HCT116 (cell line): ENCODE measurements at regions not wholly inside any gene's neighbourhood (a gene's known extent, or its start where the extent isn't known, plus 50 kb on each side); places are given as distances from the start of the nearest gene placed in this dataset.

Experiments used
- EGR1 ChIP-seq: IDR thresholded peaks from 2 replicates; pipeline ENCODE4 v1.6.1; 2012; ENCODE audit warnings: low read depth
- EZH2 ChIP-seq: fragments of 200-600 bp; sonication (generic); IDR thresholded peaks from 2 replicates; pipeline ENCODE4 v1.6.1; 2017; ENCODE audit warnings: antibody characterized with exemption, mixed run types
- POLR2A ChIP-seq: IDR thresholded peaks from 2 replicates; pipeline ENCODE4 v1.7.0; 2011; ENCODE audit warnings: borderline replicate concordance; ENCODE audit not compliant: insufficient read depth, insufficient read length; ENCODE audit errors: extremely low read depth
- POLR2AphosphoS5 ChIP-seq: IDR thresholded peaks from 2 replicates; pipeline ENCODE4 v1.6.1; 2011; ENCODE audit warnings: mild to moderate bottlenecking, low read depth, low read length, moderate library complexity
- SIN3A ChIP-seq: IDR thresholded peaks from 2 replicates; pipeline ENCODE4 v1.6.1; 2012; ENCODE audit warnings: low read depth
- SRF ChIP-seq: IDR thresholded peaks from 2 replicates; pipeline ENCODE4 v1.6.1; 2012; ENCODE audit warnings: low read depth
- YY1 ChIP-seq: IDR thresholded peaks from 2 replicates; pipeline ENCODE4 v1.6.1; 2011; ENCODE audit warnings: low read length, low read depth, moderate library complexity, mild to moderate bottlenecking; ENCODE audit not compliant: insufficient replicate concordance; ENCODE audit errors: extremely low read depth
- ZNF274 ChIP-seq: fragments of 200-500 bp; sonication (Bioruptor generic); IDR thresholded peaks from 2 replicates; pipeline ENCODE4 v1.6.1; 2014; ENCODE audit warnings: mild to moderate bottlenecking, low read depth, low read length, inconsistent platforms
- TF ChIP-seq, protein P1 (sequence below), 3 experiments: fragments of 200-600 bp in 1 of 3; sonication (generic) in 1 of 3; IDR thresholded peaks in 2 of 3; conservative IDR thresholded peaks in 1 of 3; 2 replicates each; pipeline ENCODE4 v1.5.1; 2012 to 2017; ENCODE audit warnings: low read depth in 2 of 3, low read length in 2 of 3, antibody characterized with exemption in 1 of 3, borderline replicate concordance in 1 of 3, control low read depth in 1 of 3, mild to moderate bottlenecking in 1 of 3, mixed read lengths in 1 of 3, mixed run types in 1 of 3, moderate library complexity in 1 of 3; ENCODE audit not compliant: insufficient read depth in 1 of 3
- TF ChIP-seq, protein P2 (sequence below): IDR thresholded peaks from 2 replicates; pipeline ENCODE4 v1.6.1; 2012; ENCODE audit warnings: low read depth
- TF ChIP-seq, protein P3 (sequence below): IDR thresholded peaks from 2 replicates; pipeline ENCODE4 v1.6.1; 2011; ENCODE audit warnings: mild to moderate bottlenecking, low read length, moderate library complexity; ENCODE audit not compliant: insufficient replicate concordance; ENCODE audit errors: extremely low read depth

DNA sequence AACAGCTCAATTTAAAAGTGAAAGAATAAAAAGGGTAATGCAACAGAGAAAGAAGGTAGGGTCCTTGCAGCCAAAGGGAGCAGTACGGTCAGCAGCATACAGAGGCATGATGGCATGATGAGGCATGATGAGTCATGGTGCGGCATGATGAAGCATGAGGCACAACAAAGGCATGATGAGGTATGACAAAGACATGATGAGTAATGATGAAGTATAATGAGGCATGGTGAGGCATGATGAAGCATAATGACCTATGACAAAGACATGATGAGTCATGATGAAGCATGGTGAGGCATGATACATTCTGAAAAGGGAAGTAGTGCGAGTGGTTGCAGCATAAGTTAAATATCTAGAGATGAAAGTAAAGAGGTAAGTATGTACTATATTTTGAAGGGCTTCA, 673.2 kb downstream of the TMEM182 start:
- TF ChIP-seq EZH2 (no peak), POLR2AphosphoS5 (no peak), EGR1 (no peak), ZNF274 (no peak), YY1 (no peak), POLR2A (no peak), SRF (no peak), SIN3A (no peak)
- TF ChIP-seq, protein P1, sequence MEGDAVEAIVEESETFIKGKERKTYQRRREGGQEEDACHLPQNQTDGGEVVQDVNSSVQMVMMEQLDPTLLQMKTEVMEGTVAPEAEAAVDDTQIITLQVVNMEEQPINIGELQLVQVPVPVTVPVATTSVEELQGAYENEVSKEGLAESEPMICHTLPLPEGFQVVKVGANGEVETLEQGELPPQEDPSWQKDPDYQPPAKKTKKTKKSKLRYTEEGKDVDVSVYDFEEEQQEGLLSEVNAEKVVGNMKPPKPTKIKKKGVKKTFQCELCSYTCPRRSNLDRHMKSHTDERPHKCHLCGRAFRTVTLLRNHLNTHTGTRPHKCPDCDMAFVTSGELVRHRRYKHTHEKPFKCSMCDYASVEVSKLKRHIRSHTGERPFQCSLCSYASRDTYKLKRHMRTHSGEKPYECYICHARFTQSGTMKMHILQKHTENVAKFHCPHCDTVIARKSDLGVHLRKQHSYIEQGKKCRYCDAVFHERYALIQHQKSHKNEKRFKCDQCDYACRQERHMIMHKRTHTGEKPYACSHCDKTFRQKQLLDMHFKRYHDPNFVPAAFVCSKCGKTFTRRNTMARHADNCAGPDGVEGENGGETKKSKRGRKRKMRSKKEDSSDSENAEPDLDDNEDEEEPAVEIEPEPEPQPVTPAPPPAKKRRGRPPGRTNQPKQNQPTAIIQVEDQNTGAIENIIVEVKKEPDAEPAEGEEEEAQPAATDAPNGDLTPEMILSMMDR (IDR thresholded peaks at IDR 0.05 in 2 of 3, conservative IDR thresholded peaks at IDR 0.05 in 1 of 3; ENCODE audit: borderline replicate concordance in 1 of 3, insufficient read depth in 1 of 3, low read depth in 2 of 3, low read length in 2 of 3) = no peak
- TF ChIP-seq, protein P2, sequence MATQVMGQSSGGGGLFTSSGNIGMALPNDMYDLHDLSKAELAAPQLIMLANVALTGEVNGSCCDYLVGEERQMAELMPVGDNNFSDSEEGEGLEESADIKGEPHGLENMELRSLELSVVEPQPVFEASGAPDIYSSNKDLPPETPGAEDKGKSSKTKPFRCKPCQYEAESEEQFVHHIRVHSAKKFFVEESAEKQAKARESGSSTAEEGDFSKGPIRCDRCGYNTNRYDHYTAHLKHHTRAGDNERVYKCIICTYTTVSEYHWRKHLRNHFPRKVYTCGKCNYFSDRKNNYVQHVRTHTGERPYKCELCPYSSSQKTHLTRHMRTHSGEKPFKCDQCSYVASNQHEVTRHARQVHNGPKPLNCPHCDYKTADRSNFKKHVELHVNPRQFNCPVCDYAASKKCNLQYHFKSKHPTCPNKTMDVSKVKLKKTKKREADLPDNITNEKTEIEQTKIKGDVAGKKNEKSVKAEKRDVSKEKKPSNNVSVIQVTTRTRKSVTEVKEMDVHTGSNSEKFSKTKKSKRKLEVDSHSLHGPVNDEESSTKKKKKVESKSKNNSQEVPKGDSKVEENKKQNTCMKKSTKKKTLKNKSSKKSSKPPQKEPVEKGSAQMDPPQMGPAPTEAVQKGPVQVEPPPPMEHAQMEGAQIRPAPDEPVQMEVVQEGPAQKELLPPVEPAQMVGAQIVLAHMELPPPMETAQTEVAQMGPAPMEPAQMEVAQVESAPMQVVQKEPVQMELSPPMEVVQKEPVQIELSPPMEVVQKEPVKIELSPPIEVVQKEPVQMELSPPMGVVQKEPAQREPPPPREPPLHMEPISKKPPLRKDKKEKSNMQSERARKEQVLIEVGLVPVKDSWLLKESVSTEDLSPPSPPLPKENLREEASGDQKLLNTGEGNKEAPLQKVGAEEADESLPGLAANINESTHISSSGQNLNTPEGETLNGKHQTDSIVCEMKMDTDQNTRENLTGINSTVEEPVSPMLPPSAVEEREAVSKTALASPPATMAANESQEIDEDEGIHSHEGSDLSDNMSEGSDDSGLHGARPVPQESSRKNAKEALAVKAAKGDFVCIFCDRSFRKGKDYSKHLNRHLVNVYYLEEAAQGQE = no peak
- TF ChIP-seq, protein P3, sequence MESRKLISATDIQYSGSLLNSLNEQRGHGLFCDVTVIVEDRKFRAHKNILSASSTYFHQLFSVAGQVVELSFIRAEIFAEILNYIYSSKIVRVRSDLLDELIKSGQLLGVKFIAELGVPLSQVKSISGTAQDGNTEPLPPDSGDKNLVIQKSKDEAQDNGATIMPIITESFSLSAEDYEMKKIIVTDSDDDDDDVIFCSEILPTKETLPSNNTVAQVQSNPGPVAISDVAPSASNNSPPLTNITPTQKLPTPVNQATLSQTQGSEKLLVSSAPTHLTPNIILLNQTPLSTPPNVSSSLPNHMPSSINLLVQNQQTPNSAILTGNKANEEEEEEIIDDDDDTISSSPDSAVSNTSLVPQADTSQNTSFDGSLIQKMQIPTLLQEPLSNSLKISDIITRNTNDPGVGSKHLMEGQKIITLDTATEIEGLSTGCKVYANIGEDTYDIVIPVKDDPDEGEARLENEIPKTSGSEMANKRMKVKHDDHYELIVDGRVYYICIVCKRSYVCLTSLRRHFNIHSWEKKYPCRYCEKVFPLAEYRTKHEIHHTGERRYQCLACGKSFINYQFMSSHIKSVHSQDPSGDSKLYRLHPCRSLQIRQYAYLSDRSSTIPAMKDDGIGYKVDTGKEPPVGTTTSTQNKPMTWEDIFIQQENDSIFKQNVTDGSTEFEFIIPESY = no peak
